SK-N-SH (cell line): ENCODE measurements at regions not wholly inside any gene's neighbourhood (a gene's known extent, or its start where the extent isn't known, plus 50 kb on each side); places are given as distances from the start of the nearest gene placed in this dataset.

ENCODE experiments used
- CTCF ChIA-PET: fragments of 300-600, 350-600 bp; formaldehyde crosslinking; extraction: SDS; loops from one replicate; lab custom pipeline; 2021; lab: Yijun Ruan, JAX
- POLR2A ChIA-PET: fragments of 350-600 bp; sonication (Branson Sonifier 250); formaldehyde crosslinking; extraction: SDS; loops from one replicate; lab custom pipeline; 2020; ENCODE audit warnings: antibody characterized with exemption, inconsistent platforms; lab: Yijun Ruan, JAX
- DNase-seq: peaks from one replicate; pipeline ENCODE4 v3.0.0; 2012
- H2AFZ ChIP-seq: fragments of 200-600 bp; sonication (generic); 2 replicates; pipeline ENCODE4 v1.8.1; 2016; ENCODE audit warnings: antibody characterized with exemption, mild to moderate bottlenecking, low read depth
- H3F3A ChIP-seq: fragments of 200-600 bp; sonication (generic); replicated peaks from 2 replicates; pipeline ENCODE3; 2016; ENCODE audit warnings: antibody characterized with exemption, mild to moderate bottlenecking; ENCODE audit not compliant: insufficient read depth
- H3K27ac ChIP-seq, 2 experiments: fragments of 200-500 bp in 1 of 2; fragments of 200-600 bp in 1 of 2; sonication (Bioruptor generic) in 1 of 2; sonication (generic), shearing (Covaris generic) in 1 of 2; 2 replicates each; pipeline versions ENCODE4 v1.5.1 to v1.6.1; 2014 to 2016; ENCODE audit warnings: low read depth in 2 of 2, inconsistent platforms in 1 of 2, low read length in 1 of 2, mild to moderate bottlenecking in 1 of 2, mixed read lengths in 1 of 2
- H3K27me3 ChIP-seq: fragments of 200-600 bp; sonication (generic), shearing (Covaris generic); 2 replicates; pipeline ENCODE4 v1.6.1; 2016; ENCODE audit warnings: mixed run types; ENCODE audit not compliant: insufficient read depth
- H3K36me3 ChIP-seq, 2 experiments: fragments of 200-500 bp in 1 of 2; fragments of 200-600 bp in 1 of 2; sonication (Bioruptor generic) in 1 of 2; sonication (generic) in 1 of 2; replicated peaks in 1 of 2; 2 replicates each; pipeline versions ENCODE3 to v1.5.1; 2014 to 2016; ENCODE audit warnings: low read length in 1 of 2, mild to moderate bottlenecking in 1 of 2; ENCODE audit not compliant: insufficient read depth in 2 of 2, control insufficient read depth in 1 of 2
- H3K4me1 ChIP-seq, 2 experiments: fragments of 200-500 bp in 1 of 2; fragments of 200-600 bp in 1 of 2; sonication (Bioruptor generic) in 1 of 2; sonication (generic), shearing (Covaris generic) in 1 of 2; 2 replicates each; pipeline versions ENCODE4 v1.5.1 to v1.6.1; 2014 to 2016; ENCODE audit warnings: low read depth in 1 of 2, low read length in 1 of 2, mixed run types in 1 of 2; ENCODE audit not compliant: insufficient read depth in 2 of 2, control insufficient read depth in 1 of 2
- H3K4me2 ChIP-seq: fragments of 200-600 bp; sonication (generic), shearing (Covaris generic); 2 replicates; pipeline ENCODE4 v1.6.1; 2017; ENCODE audit warnings: mixed run types
- H3K4me3 ChIP-seq, 2 experiments: fragments of 200-500 bp in 1 of 2; fragments of 200-600 bp in 1 of 2; sonication (Bioruptor generic) in 1 of 2; sonication (generic), shearing (Covaris generic) in 1 of 2; 2 replicates each; pipeline versions ENCODE4 v1.5.1 to v1.8.1; 2014 to 2016; ENCODE audit warnings: low read depth in 2 of 2, inconsistent platforms in 1 of 2, low read length in 1 of 2, mild to moderate bottlenecking in 1 of 2, mixed read lengths in 1 of 2, moderate library complexity in 1 of 2
- H3K79me2 ChIP-seq: fragments of 200-600 bp; sonication (generic); 2 replicates; pipeline ENCODE4 v1.8.1; 2017; ENCODE audit warnings: mild to moderate bottlenecking; ENCODE audit not compliant: insufficient read depth
- H3K9ac ChIP-seq: fragments of 200-600 bp; sonication (generic); 2 replicates; pipeline ENCODE4 v1.6.1; 2017; ENCODE audit warnings: mixed run types
- H3K9me2 ChIP-seq: fragments of 200-600 bp; sonication (generic); 2 replicates; pipeline ENCODE4 v1.6.1; 2017; ENCODE audit warnings: mixed run types
- H3K9me3 ChIP-seq: fragments of 200-600 bp; sonication (generic); 2 replicates; pipeline ENCODE4 v1.6.1; 2017; ENCODE audit warnings: mixed run types, mild to moderate bottlenecking, moderate library complexity
- H4K20me1 ChIP-seq: fragments of 200-600 bp; sonication (generic); 2 replicates; pipeline ENCODE4 v1.6.1; 2017; ENCODE audit warnings: mild to moderate bottlenecking, mixed run types; ENCODE audit not compliant: insufficient read depth
- CTCF ChIP-seq: fragments of 200-600 bp; sonication (generic); IDR thresholded peaks from 2 replicates; pipeline ENCODE4 v1.6.1; 2017; ENCODE audit warnings: antibody characterized with exemption, mild to moderate bottlenecking, moderate library complexity
- EP300 ChIP-seq, 2 experiments: IDR thresholded peaks; 2 replicates each; pipeline versions ENCODE4 v1.4.0 to v1.6.1; 2012; ENCODE audit warnings: borderline replicate concordance in 1 of 2, low read depth in 1 of 2, low read length in 1 of 2
- EZH2phosphoT487 ChIP-seq: fragments of 200-600 bp; sonication (generic); IDR thresholded peaks from 2 replicates; pipeline ENCODE4 v1.6.1; 2017; ENCODE audit warnings: low read depth, mixed run types, mild to moderate bottlenecking, antibody characterized with exemption, moderate library complexity, borderline replicate concordance
- FOSL2 ChIP-seq: IDR thresholded peaks from 2 replicates; pipeline ENCODE4 v1.4.0; 2012; ENCODE audit warnings: low read depth, mild to moderate bottlenecking, moderate library complexity, borderline replicate concordance
- FOXJ3 ChIP-seq: sonication (generic); formaldehyde crosslinking; IDR thresholded peaks from 2 replicates; pipeline ENCODE4 v1.5.1; 2020; ENCODE audit warnings: mild to moderate bottlenecking, missing genetic modification reagents
- FOXM1 ChIP-seq: IDR thresholded peaks from 2 replicates; pipeline ENCODE4 v1.4.0; 2012; ENCODE audit warnings: low read depth, mild to moderate bottlenecking
- JUND ChIP-seq: IDR thresholded peaks from 2 replicates; pipeline ENCODE4 v1.4.0; 2012
- MEF2A ChIP-seq: IDR thresholded peaks from 2 replicates; pipeline ENCODE4 v1.4.0; 2012; ENCODE audit warnings: low read depth, borderline replicate concordance
- MXI1 ChIP-seq: IDR thresholded peaks from 2 replicates; pipeline ENCODE4 v1.6.1; 2012; ENCODE audit warnings: mild to moderate bottlenecking, low read depth, low read length, improper control_type of control experiment
- NFIC ChIP-seq: IDR thresholded peaks from 2 replicates; pipeline ENCODE4 v1.4.0; 2012; ENCODE audit warnings: borderline replicate concordance
- RXRA ChIP-seq: IDR thresholded peaks from 2 replicates; pipeline ENCODE4 v1.4.0; 2012; ENCODE audit warnings: low read depth, mild to moderate bottlenecking, borderline replicate concordance
- SMC3 ChIP-seq: IDR thresholded peaks from 2 replicates; pipeline ENCODE4 v1.6.1; 2012; ENCODE audit warnings: low read depth, low read length, improper control_type of control experiment
- TAF1 ChIP-seq: IDR thresholded peaks from 2 replicates; pipeline ENCODE4 v1.6.1; 2012; ENCODE audit warnings: low read depth, mild to moderate bottlenecking, low read length, moderate library complexity, borderline replicate concordance
- TCF12 ChIP-seq: IDR thresholded peaks from 2 replicates; pipeline ENCODE4 v1.4.0; 2012
- TEAD4 ChIP-seq: IDR thresholded peaks from 2 replicates; pipeline ENCODE4 v1.4.0; 2012; ENCODE audit warnings: mild to moderate bottlenecking, borderline replicate concordance; ENCODE audit not compliant: insufficient read depth
- YY1 ChIP-seq: IDR thresholded peaks from 2 replicates; pipeline ENCODE4 v1.4.0; 2012; ENCODE audit warnings: low read depth, mild to moderate bottlenecking
- ZBTB33 ChIP-seq: IDR thresholded peaks from 2 replicates; pipeline ENCODE4 v1.4.0; 2012; ENCODE audit warnings: low read depth, borderline replicate concordance
- WGBS: methylation state at CpG from one replicate; pipeline ENCODE4 v1.1.6; 2017; ENCODE audit warnings: low lambda C conversion rate; 5-methylcytosine and 5-hydroxymethylcytosine counted together

- 0% methylated on average over 3 of the region's 6 CpGs for WGBS
- ChIA-PET CTCF (no interaction called here), POLR2A (no interaction called here)
- no peak for DNase-seq
- no peak overlapping the region for H2AFZ ChIP-seq
- no peak overlapping the region for H3K9ac ChIP-seq
- no peaks in the 10 kb centered on the region for H3K9me3 ChIP-seq
- H3K79me2 ChIP-seq: no peaks in the 10 kb centered on the region
- no peak overlapping the region for H3K4me3 ChIP-seq
- no peaks in the 10 kb centered on the region for H3K27me3 ChIP-seq
- H3K9me2 ChIP-seq: no peaks in the 10 kb centered on the region
- H3F3A ChIP-seq: no peaks in the 10 kb centered on the region
- TF ChIP-seq YY1 (no peak), TEAD4 (no peak), RXRA (no peak), MEF2A (no peak), EP300 (IDR thresholded peaks at IDR 0.05; ENCODE audit: borderline replicate concordance in 1 of 2, low read depth in 1 of 2, low read length in 1 of 2) (no peak), TCF12 (no peak), FOSL2 (no peak), NFIC (no peak), EZH2phosphoT487 (no peak), MXI1 (no peak), SMC3 (no peak), ZBTB33 (no peak), CTCF (no peak)
- no peaks in the 10 kb centered on the region for H3K36me3 ChIP-seq
- H3K4me2 ChIP-seq: no peak overlapping the region
- H4K20me1 ChIP-seq: no peaks in the 10 kb centered on the region
- H3K27ac ChIP-seq: no peak overlapping the region
- H3K4me1 ChIP-seq: no peaks in the 10 kb centered on the region
These were observed 744.8 kb upstream of the GBE1 start for GRCh38 chr3:82506204-82506603.

- Histone ChIP-seq H3K4me2 (no peak overlapping the region), H3K9me3 (no peaks in the 10 kb centered on the region), H3K36me3 (no peaks in the 10 kb centered on the region), H3K9ac (no peak overlapping the region), H4K20me1 (no peaks in the 10 kb centered on the region), H3K4me3 (no peak overlapping the region), H2AFZ (no peak overlapping the region), H3K79me2 (no peaks in the 10 kb centered on the region), H3K27ac (no peak overlapping the region), H3K4me1 (no peaks in the 10 kb centered on the region), H3F3A (no peaks in the 10 kb centered on the region), H3K27me3 (no peaks in the 10 kb centered on the region), H3K9me2 (no peaks in the 10 kb centered on the region)
- POLR2A ChIA-PET: no interaction called here
- DNase-seq: no peak
- CTCF ChIA-PET: no interaction called here
- WGBS: 4% methylated on average over 4 of the region's 17 CpGs
- TF ChIP-seq TAF1: no peak
- TF ChIP-seq TCF12: no peak
- TF ChIP-seq FOXM1: no peak
- TF ChIP-seq JUND: no peak
- TF ChIP-seq FOSL2: no peak
- TF ChIP-seq FOXJ3 (CRISPR knock-in tag): no peak
These were observed 743.8 kb upstream of the GBE1 start for GRCh38 chr3:82505079-82505756.
